Activated B cell treated with CpG ODN at 0.5 μM for 24 hours (primary cell): ENCODE measurements at regions not wholly inside any gene's neighbourhood (a gene's known extent, or its start where the extent isn't known, plus 50 kb on each side); places are given as distances from the start of the nearest gene placed in this dataset.
"Not testable (repeated sequence)": the region's sequence is repeated elsewhere in the genome, so short reads cannot be mapped to it uniquely, and the experiment has no call there.

ENCODE experiments used
- ATAC-seq: fragments of 200-7000 bp; cut with Tn5 transposase; one replicate; pipeline ENCODE4 v1.10.0; 2021; ENCODE audit warnings: low read depth, mild to moderate bottlenecking, moderate library complexity
- CTCF ChIA-PET: fragments of 350-600 bp; sonication (Branson Sonifier 250); formaldehyde crosslinking; loops from one replicate; lab custom pipeline; 2021; ENCODE audit warnings: antibody characterized with exemption; lab: Charles Lee
- POLR2A ChIA-PET: fragments of 350-600 bp; sonication (Branson Sonifier 250); formaldehyde crosslinking; loops from one replicate; lab custom pipeline; 2021; ENCODE audit warnings: antibody characterized with exemption; lab: Charles Lee
- DNase-seq: peaks from one replicate; pipeline ENCODE4 v3.0.0; 2022
- H3K27ac Mint-ChIP-seq: one replicate; pipeline ENCODE4 v1.8.0; 2020; ENCODE audit warnings: mixed read lengths
- H3K27me3 Mint-ChIP-seq: one replicate; pipeline ENCODE4 v1.8.0; 2021; ENCODE audit warnings: mixed read lengths
- H3K36me3 Mint-ChIP-seq: one replicate; pipeline ENCODE4 v1.8.0; 2021; ENCODE audit warnings: low read depth, mixed read lengths
- H3K4me1 Mint-ChIP-seq: one replicate; pipeline ENCODE4 v1.8.0; 2021; ENCODE audit warnings: mixed read lengths
- H3K4me3 Mint-ChIP-seq: one replicate; pipeline ENCODE4 v1.8.0; 2020; ENCODE audit warnings: mild to moderate bottlenecking, mixed read lengths
- H3K9me3 Mint-ChIP-seq: one replicate; pipeline ENCODE4 v1.8.0; 2020; ENCODE audit warnings: mixed read lengths
- intact Hi-C: fragments of 100-400 bp; cut with micrococcal nuclease; formaldehyde crosslinking; loops from one replicate; pipeline ENCODE4 v1.15.1; 2024

- H3K36me3 Mint-ChIP-seq, DNase-seq, H3K27ac Mint-ChIP-seq, ATAC-seq, CTCF ChIA-PET, H3K27me3 Mint-ChIP-seq, POLR2A ChIA-PET, H3K9me3 Mint-ChIP-seq, intact Hi-C loops, H3K4me3 Mint-ChIP-seq, H3K4me1 Mint-ChIP-seq: not testable (repeated sequence)
Measured at GRCh38 chr2:89061174-89061573, 369.7 kb downstream of the RPIA start.

GRCh38 chr2:89076771-89077170, 385.3 kb downstream of the RPIA start:
- POLR2A ChIA-PET, ATAC-seq, CTCF ChIA-PET, H3K4me3 Mint-ChIP-seq, DNase-seq, H3K36me3 Mint-ChIP-seq, intact Hi-C loops, H3K27ac Mint-ChIP-seq, H3K27me3 Mint-ChIP-seq, H3K9me3 Mint-ChIP-seq, H3K4me1 Mint-ChIP-seq: not testable (repeated sequence)

- H3K4me1 Mint-ChIP-seq, ATAC-seq, H3K27me3 Mint-ChIP-seq, POLR2A ChIA-PET, H3K9me3 Mint-ChIP-seq, CTCF ChIA-PET, DNase-seq, H3K4me3 Mint-ChIP-seq, H3K27ac Mint-ChIP-seq, H3K36me3 Mint-ChIP-seq, intact Hi-C loops: not testable (repeated sequence)
Measured at GRCh38 chr2:89092911-89093310, 401.4 kb downstream of the RPIA start.

- H3K9me3 Mint-ChIP-seq, H3K36me3 Mint-ChIP-seq, H3K27me3 Mint-ChIP-seq, CTCF ChIA-PET, intact Hi-C loops, ATAC-seq, H3K27ac Mint-ChIP-seq, DNase-seq, H3K4me1 Mint-ChIP-seq, POLR2A ChIA-PET, H3K4me3 Mint-ChIP-seq: not testable (repeated sequence)
Measured at GRCh38 chr2:89095060-89095459, 403.6 kb downstream of the RPIA start.

- H3K27me3 Mint-ChIP-seq, ATAC-seq, H3K27ac Mint-ChIP-seq, H3K4me3 Mint-ChIP-seq, H3K36me3 Mint-ChIP-seq, H3K9me3 Mint-ChIP-seq, POLR2A ChIA-PET, intact Hi-C loops, DNase-seq, H3K4me1 Mint-ChIP-seq: not testable (repeated sequence)
- CTCF ChIA-PET: interaction anchor here (0.6 kb wide), 1 partner anchor 271 kb away, joined by 3 read pairs; no protein-coding TSS in a partner anchor
Measured at GRCh38 chr2:89102587-89102986, 411.1 kb downstream of the RPIA start.

- H3K27me3 Mint-ChIP-seq, H3K27ac Mint-ChIP-seq, H3K4me1 Mint-ChIP-seq, H3K9me3 Mint-ChIP-seq, DNase-seq, CTCF ChIA-PET, intact Hi-C loops, H3K4me3 Mint-ChIP-seq, H3K36me3 Mint-ChIP-seq, POLR2A ChIA-PET: not testable (repeated sequence)
- peak; percentile 21 for ATAC-seq
Measured at GRCh38 chr2:89106369-89107019, 415.0 kb downstream of the RPIA start.

GRCh38 chr2:89112434-89112833, 421.0 kb downstream of the RPIA start:
- H3K27ac Mint-ChIP-seq, H3K9me3 Mint-ChIP-seq, CTCF ChIA-PET, intact Hi-C loops, POLR2A ChIA-PET, H3K4me3 Mint-ChIP-seq, H3K36me3 Mint-ChIP-seq, DNase-seq, ATAC-seq, H3K27me3 Mint-ChIP-seq, H3K4me1 Mint-ChIP-seq: not testable (repeated sequence)

GRCh38 chr2:89113286-89113685, 421.8 kb downstream of the RPIA start:
- H3K36me3 Mint-ChIP-seq, H3K27me3 Mint-ChIP-seq, intact Hi-C loops, ATAC-seq, H3K4me3 Mint-ChIP-seq, CTCF ChIA-PET, H3K9me3 Mint-ChIP-seq, POLR2A ChIA-PET, H3K4me1 Mint-ChIP-seq, DNase-seq, H3K27ac Mint-ChIP-seq: not testable (repeated sequence)

GRCh38 chr2:89129440-89129839, 438.0 kb downstream of the RPIA start:
- peak; percentile 75 for ATAC-seq
- DNase-seq, H3K27ac Mint-ChIP-seq, POLR2A ChIA-PET, H3K4me3 Mint-ChIP-seq, CTCF ChIA-PET, H3K4me1 Mint-ChIP-seq, H3K9me3 Mint-ChIP-seq, intact Hi-C loops, H3K27me3 Mint-ChIP-seq, H3K36me3 Mint-ChIP-seq: not testable (repeated sequence)

GRCh38 chr2:89130665-89131308, 439.3 kb downstream of the RPIA start:
- intact Hi-C loops, H3K27me3 Mint-ChIP-seq, H3K4me3 Mint-ChIP-seq, H3K9me3 Mint-ChIP-seq, ATAC-seq, H3K36me3 Mint-ChIP-seq, H3K27ac Mint-ChIP-seq, DNase-seq, POLR2A ChIA-PET, CTCF ChIA-PET, H3K4me1 Mint-ChIP-seq: not testable (repeated sequence)

GRCh38 chr2:89142959-89143358, 451.5 kb downstream of the RPIA start:
- POLR2A ChIA-PET: interaction anchor here (1.0 to 2.7 kb wide), 2 partner anchors 283 to 311 kb away, joined by 3 to 23 read pairs; no protein-coding TSS in a partner anchor
- not testable (repeated sequence) for H3K9me3 Mint-ChIP-seq, H3K27me3 Mint-ChIP-seq, H3K36me3 Mint-ChIP-seq
- CTCF ChIA-PET: interaction anchor here (1.1 to 2.0 kb wide), 2 partner anchors 283 to 311 kb away, joined by 3 to 6 read pairs; no protein-coding TSS in a partner anchor
- DNase-seq (peak; percentile 17), ATAC-seq (peak; percentile 86)
- Mint-ChIP-seq H3K27ac (peak overlapping the region; percentile 65), H3K4me1 (peaks cover 22% of the 10 kb centered on the region), H3K4me3 (peak overlapping the region; percentile 65)
- intact Hi-C loops: loop anchor here (2.0 to 10.0 kb wide), 3 partner anchors 282 to 398 kb away; no protein-coding TSS in a partner anchor

GRCh38 chr2:89145342-89145741, 453.9 kb downstream of the RPIA start:
- H3K27me3 Mint-ChIP-seq, H3K4me3 Mint-ChIP-seq, DNase-seq, CTCF ChIA-PET, H3K9me3 Mint-ChIP-seq, H3K27ac Mint-ChIP-seq, H3K36me3 Mint-ChIP-seq, ATAC-seq, POLR2A ChIA-PET: not testable (repeated sequence)
- peaks cover 28% of the 10 kb centered on the region for H3K4me1 Mint-ChIP-seq
- intact Hi-C loops: loop anchor here (10.0 kb wide), 1 partner anchor 401 kb away; no protein-coding TSS in a partner anchor
